HL-60 (cell line): ENCODE measurements at regions not wholly inside any gene's neighbourhood (a gene's known extent, or its start where the extent isn't known, plus 50 kb on each side); places are given as distances from the start of the nearest gene placed in this dataset.

Experiments
- CTCF ChIP-seq: IDR thresholded peaks from one replicate; pipeline ENCODE4 v1.5.1; 2011; ENCODE audit warnings: low read length, control low read depth, inconsistent platforms; ENCODE audit not compliant: insufficient read depth
- GABPA ChIP-seq: IDR thresholded peaks from 2 replicates; pipeline ENCODE4 v1.6.1; 2012; ENCODE audit warnings: low read depth
- POLR2AphosphoS5 ChIP-seq: IDR thresholded peaks from 2 replicates; pipeline ENCODE4 v1.6.1; 2012; ENCODE audit warnings: low read depth
- SPI1 ChIP-seq: IDR thresholded peaks from 2 replicates; pipeline ENCODE4 v1.6.1; 2012; ENCODE audit warnings: low read depth, mild to moderate bottlenecking, borderline replicate concordance

GRCh38 chr10:59099481-59099880 is 77.0 kb upstream of the PHYHIPL start:
- no peak for TF ChIP-seq CTCF
- TF ChIP-seq POLR2AphosphoS5: no peak
- no peak for TF ChIP-seq GABPA
- no peak for TF ChIP-seq SPI1
